NCI-H774 (cell line): ENCODE measurements at regions not wholly inside any gene's neighbourhood (a gene's known extent, or its start where the extent isn't known, plus 50 kb on each side); places are given as distances from the start of the nearest gene placed in this dataset.

Experiments used
- DNase-seq: peaks from one replicate; lab custom pipeline; 2025; lab: John Stamatoyannopoulos, UW

DNA sequence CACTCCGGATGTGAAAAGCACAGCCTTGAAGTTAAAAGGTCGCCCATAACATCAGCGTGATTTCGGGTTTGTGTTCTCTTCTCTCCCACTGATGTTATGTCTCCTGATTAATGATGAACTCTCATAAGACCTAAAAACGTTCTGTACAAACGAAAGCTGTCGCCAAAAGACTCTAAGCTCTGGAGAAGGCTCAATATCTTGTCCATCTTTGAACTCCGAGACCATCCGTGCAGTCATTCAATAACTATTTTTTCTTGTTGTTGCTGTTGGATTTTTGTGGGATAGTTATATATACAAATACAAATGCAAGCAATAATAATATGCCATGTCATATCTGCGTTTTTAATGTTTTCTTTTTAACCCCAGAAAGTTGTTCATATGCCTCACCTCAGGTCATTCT, 291.8 kb upstream of the MARCKS start:
- DNase-seq: no peak

DNA sequence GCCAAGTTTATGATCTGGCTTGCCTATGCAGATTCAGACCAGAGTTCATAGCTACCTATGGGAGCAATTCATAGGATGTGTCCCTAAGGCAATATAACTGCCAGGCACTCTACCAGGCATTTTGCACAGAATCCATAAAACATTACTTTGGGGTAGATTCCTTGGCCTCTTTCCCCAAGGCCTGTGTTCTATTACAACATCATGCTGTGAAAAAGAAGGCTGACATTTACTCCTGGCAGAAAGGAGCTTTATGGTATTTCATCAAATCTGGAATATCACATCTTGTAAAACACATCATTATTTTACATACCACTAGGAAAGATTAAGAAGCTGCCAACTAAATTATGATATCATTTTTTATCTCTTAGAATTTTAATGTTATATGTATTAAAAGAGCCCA, 287.0 kb upstream of the MARCKS start:
- no peak for DNase-seq

DNA sequence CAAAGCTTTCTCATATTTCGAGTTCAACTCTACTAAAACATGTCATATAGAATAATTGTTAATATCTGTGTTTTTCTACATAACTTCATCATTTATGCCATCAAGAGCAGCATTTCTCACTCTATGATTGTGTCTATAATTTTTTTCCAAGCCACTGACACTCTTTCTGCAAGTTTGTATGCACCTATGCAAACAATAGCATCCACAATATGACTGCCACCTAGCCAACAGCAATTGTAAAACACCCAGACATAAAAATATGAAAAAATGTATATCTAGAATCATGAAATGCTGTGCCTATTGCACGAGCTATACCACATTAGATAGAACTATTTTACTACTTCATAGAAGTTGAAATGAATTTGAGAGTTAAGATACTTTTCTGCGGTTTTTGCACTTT, 286.5 kb upstream of the MARCKS start:
- DNase-seq: no peak

DNA sequence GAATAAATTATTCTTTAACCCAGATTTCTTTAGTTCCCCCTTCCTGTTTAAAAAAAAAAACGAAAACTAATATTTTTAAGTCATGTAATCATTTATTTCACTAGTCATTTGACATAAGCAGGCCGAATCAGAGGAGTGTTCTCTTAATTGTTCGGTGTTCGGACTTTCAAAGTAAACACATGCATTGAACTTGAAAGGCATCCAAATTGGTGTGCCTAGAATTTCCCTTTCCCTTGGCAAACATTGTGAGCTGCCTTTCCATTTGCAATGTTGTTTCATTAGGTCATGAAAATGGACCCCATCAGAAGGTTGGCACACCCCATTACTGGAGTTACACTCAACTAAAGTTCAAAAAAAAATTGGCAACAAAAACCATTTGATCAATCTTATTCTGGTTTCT, 283.0 kb upstream of the MARCKS start:
- DNase-seq: no peak

DNA sequence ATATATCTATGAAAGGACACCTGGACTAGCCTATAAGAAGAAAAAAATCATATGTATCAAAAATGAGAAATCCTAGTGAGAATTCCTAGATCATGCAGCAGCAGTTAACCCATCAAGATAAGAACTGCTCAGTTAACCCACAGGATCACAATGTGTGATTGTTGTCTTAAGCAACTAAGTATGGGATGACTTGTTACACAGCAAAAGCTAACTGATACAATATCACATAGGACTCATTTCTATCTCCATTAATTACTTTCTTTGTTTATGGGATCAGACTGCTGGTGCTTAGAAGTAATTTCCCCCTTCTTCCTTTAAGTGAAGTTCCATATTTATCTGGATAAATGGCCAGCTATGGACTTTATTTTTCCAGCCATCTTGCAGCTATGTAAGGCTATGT, 280.8 kb upstream of the MARCKS start:
- DNase-seq: no peak

DNA sequence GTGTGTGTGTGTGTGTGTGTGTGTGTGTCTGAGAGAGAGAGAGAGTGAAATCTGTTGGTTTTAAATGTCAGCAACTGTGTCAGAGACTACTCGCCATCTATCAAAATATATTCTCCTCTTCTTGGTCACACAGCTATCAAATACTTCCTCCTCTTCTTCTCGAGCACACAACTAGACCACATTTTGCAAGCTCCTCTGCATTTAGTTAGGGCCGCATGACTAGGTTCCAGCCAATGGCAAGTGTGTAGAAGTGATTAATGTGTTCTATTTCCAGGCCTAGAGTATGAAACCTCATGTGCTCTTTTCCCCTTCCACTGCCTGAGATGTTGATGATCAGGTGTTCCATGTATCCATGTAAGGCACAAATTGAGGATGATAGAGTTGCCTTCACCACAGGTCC, 278.5 kb upstream of the MARCKS start:
- DNase-seq: no peak

DNA sequence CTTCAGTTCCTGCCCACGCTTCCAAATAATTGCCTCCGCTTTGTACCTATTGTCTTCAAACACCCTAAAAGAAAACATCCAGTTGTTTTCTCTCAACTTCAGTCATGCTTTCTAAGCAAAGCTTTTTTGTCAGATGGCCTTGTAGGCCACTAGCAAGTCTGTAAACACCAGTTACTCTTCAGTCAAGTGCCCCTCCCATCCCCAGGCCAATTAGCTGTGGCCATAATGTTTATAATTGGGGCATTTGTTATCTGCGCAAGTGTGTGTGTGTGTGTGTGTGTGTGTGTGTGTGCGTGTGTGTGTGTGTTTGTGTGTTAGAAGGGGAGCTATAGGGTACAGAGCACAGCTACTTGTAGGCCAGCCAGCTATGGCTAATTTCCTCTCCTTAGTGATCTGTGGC, 272.4 kb upstream of the MARCKS start:
- peak; percentile 84 for DNase-seq

DNA sequence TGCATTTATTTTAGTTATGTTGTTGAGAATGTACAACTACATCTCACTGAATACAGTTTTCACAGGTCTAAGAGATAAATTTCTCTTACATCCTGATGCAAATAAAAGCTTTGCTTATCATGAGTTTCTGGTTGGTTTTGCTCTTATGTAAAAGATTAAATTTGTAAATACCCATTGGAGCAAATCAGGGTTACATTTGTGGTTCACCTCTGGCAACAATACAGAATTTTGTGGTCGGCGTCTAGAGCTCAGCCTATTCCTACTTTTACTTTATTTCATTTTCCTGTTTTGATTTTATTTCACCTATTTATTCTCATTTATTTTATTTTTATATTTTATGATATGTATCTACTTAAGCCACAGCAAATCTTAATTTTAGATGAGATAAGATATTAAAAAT, 271.9 kb upstream of the MARCKS start:
- DNase-seq: no peak

DNA sequence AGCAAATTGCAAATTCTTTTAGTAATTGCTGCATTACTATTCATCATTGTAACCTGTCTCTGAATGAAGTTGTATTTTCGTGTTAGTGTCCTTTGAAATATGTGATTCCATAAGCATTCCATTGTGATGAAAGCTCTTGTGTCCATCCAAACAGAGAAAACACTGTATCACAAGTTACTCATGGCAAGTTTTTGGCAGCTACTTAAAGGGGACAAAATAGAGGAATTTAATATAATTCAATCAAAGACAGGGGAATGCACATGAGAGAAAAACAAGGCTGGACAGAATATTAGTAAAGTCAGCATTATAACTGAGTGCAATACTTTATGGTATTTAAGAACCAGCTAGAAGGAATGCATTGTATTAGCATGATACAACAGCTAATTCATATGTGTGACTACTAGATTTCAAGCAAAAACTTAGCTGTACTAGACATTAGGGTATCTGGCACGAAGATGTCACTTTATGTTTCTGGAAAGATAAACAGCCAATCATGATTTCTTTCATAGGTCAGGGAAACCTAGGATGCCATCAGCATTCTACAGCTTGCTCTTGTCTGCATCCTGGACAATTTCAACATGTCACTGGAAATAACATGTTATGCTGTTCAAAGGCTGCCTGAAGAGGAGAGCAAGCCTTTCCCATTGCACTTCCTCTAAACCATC, 270.6 kb upstream of the MARCKS start:
- DNase-seq: no peak

DNA sequence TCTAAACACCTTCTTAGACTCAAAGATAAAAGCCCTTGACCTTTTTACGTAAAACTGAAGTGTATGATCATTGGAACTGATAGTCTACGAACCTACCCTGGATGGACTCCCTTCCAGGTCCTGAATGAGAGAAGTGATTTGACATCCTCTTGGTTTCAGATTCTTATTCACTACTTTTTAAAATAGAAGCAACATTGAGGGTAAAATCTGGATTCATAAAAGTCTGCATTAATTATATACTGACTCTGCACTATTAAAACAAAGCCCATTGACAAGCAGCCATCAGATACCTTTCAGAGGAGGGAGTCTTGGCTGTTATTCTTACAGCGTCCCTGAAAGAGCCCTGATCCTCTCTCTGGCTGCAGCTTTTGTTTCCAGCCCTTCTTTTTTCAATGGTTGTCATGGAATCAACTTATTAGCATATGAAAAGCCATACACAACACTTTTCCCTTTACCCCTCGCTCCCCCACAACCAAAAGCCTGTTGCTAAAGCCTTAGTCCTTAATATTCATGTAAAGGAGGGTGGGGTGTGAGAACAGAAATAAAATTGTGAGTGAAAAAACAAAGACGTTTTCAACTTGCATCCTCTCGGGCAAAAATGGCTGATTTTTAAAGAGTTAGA, 270.0 kb upstream of the MARCKS start:
- DNase-seq: peak; percentile 86

DNA sequence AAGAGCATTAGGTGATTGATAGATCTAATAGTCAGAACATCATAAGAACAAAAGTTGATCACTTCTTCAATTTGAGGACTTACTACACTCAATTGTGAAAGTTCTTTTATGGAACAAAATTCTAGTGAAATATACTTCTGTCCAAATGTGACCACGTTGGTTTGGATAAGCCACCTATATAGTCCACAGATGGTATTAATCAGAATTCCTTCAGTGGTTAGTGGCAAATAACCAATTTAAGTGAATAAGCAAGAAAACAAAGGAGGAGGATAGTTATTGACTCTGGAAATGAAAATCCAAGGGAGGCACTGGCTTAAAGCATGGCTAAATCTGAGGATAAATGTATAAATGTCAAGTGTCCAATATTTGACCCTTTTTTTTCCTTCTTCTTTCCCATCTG, 268.5 kb upstream of the MARCKS start:
- no peak for DNase-seq

DNA sequence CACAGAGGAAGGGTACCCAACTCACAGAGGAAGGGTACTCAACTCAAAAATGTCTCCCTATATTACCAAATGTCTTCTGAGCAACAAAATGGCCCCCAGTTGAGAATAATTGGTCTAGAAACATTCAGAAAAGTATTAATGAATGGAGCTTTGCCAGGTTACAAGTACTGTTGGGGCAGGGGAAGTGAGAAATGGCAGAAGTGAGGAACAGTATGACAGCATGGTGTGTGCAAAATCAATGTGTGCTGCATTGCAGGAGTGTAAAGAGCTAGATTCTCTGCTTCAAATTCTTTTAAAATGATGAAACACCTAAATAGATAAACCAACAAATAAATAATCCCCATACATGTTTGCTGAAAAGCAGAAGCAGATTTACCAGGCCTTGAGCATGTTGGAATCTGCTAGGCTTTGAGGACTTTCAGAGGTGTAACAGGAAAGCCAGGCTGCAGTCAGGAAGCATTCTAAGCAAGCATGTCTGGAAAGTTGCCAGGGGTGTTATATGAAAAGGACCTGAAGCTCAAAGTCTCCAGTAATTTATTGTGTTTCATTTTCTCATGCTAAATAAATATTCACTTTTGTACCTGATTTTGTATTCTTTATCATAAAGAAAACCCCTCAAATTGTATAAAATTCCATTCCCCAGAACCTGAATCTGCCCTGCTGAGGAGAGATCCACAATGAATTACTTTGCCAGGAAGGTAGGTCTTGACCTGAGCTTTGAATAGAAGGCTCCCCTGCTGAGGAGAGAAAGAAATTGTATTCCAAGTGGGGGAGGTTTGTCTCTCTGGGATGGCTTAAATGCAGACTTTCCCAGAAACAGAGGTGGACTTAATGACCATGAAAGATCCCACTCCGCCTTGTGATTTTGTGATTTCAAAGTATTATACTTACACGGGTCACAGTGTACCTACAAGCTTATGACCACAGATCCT, 265.0 kb upstream of the MARCKS start:
- peak; percentile 62 for DNase-seq

DNA sequence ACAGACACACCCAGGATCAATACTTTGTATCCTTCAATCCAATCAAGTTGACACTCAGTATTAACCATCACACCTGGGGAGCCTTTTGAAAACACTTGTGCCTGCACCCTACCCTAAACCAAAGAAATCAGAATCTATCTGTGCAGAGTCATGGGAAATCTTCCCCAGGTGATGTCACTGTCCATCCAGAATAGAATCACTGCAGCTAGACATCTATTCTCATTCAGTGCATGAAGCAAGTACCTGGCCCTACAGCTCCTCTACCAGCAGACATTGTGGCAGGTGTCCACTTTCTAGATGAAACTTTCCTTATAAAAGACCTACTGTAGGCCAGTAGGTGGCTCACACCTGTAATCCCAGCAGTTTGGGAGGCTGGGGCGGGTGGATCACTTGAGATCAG, 262.4 kb upstream of the MARCKS start:
- DNase-seq: no peak

DNA sequence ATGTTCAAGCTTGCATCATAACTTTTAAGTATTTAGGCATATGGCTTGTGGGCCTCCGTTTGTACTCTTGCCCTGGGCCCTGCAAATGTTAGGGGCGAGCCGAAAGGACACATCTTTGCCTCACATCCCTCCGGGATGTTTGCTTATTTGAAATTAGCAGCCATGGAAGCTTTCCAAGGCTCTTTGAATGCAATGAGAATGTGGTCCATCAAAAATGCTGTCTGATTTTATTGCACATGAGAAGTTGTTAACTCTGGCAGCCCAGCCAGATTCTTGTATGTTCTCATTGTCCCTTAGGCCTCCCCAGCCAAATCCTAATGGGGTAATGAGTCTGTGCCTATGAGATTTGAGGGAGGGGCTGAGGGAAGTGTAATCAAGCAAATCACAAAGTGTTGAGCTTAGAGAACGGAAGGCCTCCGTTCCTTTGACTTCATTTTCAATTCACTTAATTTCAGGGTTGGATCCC, 261.2 kb upstream of the MARCKS start:
- no peak for DNase-seq

DNA sequence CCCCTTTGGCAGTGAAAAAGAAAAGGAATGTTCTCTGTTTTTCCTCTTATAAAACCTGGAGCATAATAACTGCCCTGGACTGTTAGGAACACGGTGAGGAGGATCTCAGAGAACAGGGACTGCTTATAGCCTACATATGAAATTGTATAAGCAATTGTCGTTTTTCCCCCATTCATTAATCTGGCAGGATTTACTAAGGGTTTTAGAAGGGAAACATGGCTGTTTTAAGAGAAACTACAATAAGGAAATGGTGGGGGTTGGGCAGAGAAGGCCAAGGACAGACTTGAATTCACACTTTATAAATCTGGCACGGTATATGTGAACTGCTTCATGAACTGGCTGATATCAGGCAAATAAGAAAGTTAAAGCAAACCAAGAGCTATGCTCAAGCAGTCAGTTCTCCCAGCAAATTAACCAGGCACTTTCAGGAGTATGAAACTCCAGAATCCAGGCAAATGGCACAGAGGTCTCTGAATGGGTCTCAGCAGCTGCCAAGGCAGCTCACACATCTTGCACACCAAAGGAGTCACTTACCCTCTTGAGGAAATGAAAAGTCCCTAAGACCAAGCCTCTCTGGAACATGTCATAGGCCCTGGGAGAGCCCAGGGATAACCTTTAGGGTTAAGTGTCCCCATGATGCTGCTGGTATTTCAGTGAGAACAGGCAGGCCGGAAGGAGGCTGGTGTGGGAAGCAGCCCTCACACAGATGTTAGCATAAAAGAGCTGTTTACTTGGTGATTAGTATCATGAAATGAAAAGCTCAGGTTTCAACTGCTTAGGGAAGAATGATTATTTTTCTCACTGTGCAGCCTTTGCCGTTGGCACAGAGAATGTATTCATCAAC, 260.5 kb upstream of the MARCKS start:
- peak; percentile 83 for DNase-seq

DNA sequence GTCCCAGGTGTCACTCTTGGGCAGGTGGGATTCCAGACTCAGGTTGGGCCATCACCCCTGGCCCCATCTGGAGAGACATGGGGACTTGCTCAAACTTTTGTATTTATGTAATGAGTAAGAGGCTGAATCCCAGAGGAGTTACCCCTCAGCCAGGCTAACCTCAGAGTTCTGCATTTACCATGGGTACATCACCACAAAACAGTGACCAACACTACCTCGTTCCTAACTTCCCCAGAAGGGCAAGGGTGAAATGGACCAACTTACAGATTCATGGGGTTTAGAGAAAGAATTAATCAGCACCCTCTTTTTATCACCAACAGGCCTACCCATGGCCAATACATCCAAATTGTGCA, 259.9 kb upstream of the MARCKS start:
- DNase-seq: no peak

DNA sequence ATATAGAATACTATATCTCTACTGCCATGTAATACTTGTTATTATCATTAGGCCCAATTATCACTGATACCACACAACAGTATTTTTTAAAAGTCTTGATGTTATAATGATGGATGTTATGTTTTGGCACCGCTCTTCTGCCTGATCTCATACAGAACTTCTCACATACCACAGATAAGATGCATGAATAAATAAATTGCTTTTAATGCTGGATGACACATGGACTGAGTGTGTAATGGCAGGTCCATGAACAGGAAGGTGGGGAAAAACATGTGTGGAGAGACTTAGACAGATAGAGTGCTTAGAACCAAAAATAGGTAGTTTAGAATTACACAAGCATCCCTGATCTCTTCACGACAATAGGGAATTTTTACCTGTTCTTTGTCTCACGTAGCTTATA, 258.4 kb upstream of the MARCKS start:
- DNase-seq: no peak

DNA sequence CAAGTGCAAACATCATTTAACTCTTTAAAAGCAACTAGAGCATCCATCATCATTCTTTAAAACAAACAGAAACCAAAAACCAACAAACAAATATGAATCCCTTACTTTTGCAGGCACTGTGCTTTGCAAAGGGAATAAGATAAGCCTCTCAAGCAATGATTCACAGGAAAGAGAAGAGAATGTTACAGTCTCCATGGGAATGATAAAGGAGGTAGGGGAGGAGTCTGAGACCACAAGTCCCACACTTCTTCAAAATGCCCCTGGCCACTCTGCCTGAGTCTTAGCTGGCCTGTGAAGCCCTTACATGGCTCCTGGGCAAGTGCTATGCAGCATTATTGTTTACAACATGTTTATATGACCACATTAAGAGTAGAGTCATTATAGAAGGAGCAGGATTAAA, 257.7 kb upstream of the MARCKS start:
- no peak for DNase-seq

DNA sequence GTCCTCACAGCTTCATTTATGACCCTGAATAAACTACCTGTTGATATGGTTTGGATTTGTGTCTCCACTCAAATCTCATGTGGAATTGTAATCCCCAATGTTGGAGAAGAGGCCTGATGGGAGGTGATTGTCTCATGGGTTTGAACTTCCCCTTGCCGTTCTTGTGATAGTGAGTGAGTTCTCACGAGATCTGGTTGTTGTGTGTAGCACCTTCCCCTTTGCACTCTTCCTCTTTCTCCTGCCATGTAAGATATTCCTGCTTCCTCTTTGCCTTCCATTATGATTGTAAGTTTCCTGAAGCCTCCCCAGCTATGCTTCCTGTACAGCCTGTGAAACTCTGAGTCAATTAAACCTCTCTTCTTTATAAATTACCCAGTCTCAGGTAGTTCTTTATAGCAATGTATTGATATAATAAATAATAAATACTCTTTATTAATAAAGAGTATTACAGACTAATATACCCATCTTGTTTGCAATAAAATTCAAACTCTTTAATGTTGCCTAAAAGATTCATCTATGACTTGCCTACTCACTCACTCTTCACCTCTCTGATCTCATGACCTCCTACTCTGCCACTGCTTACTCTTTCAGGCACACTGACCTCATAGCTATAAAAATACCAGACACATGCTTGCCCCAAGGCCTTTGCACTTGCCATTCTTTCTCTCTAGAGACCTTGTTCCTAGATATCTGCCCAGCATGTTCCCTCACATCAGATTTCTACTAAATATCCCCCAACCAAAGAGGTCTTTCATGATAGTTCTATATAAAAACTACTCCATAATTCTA, 256.4 kb upstream of the MARCKS start:
- DNase-seq: no peak

DNA sequence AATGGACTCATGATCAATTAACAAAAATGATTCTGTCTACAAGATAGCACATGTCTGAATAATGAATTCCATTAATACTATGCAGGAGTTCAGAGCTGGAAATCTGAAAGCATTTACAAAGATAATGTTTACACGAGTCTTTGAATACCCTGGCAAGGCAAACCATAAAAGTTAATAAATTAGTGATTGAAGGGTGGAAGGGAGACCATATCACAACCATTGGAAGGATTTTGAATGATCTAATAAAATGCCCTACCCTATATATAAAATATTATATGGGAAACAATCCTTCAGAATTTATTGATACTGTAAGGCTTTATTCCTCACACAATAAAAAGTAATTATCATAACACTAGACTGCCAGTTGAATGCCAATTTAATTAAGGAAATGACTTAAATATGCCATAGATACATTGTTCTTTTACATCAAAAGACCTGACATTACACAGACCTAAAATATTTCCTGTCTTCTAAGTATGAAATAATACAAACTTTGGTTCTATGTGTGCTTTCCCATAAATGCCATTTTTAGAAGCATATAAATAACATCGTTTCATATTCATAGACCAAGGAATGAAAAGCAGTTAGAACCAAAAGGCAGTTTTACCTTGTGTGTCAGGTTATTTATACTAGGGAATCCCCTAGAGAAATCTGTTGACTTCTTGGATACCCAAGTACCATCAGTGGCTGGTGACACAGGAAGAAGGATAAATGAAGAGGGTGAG, 249.2 kb upstream of the MARCKS start:
- DNase-seq: no peak
